Panc1 (cell line): ENCODE measurements at regions not wholly inside any gene's neighbourhood (a gene's known extent, or its start where the extent isn't known, plus 50 kb on each side); places are given as distances from the start of the nearest gene placed in this dataset.

Experiments used
- ATAC-seq: fragments of 200-7000 bp; cut with Tn5 transposase; 2 replicates; pipeline ENCODE4 v1.9.1; 2020; ENCODE audit warnings: mild to moderate bottlenecking, moderate library complexity
- BruUV-seq: library from RNA; stranded (reverse); fragments of 400-500 nt; replicated peaks from 2 replicates; lab custom pipeline; 2021; lab: Mats Ljungman, UMichigan
- CTCF ChIA-PET: fragments of 300-600 bp; sonication (Branson Sonifier 250); formaldehyde crosslinking; loops from one replicate; lab custom pipeline; 2022; ENCODE audit warnings: antibody characterized with exemption; lab: Charles Lee
- POLR2A ChIA-PET: fragments of 300-600 bp; sonication (Branson Sonifier 250); formaldehyde crosslinking; loops from one replicate; lab custom pipeline; 2022; ENCODE audit warnings: antibody characterized with exemption; lab: Charles Lee
- DNase-seq: peaks from one replicate; pipeline ENCODE4 v3.0.0-alpha.2; 2010; ENCODE audit warnings: low read depth, low spot score
- H3K27ac ChIP-seq: 2 replicates; pipeline ENCODE4 v1.5.1; 2011; ENCODE audit warnings: mild to moderate bottlenecking, low read length, inconsistent platforms
- H3K27me3 ChIP-seq: fragments of 200-500 bp; sonication (Bioruptor generic); 2 replicates; pipeline ENCODE4 v1.6.0; 2014; ENCODE audit warnings: low read length, inconsistent platforms; ENCODE audit not compliant: control insufficient read depth, insufficient read depth
- H3K36me3 ChIP-seq: fragments of 200-500 bp; sonication (Bioruptor generic); 2 replicates; pipeline ENCODE4 v1.5.1; 2014; ENCODE audit warnings: inconsistent platforms, mild to moderate bottlenecking, low read length, moderate library complexity; ENCODE audit not compliant: control insufficient read depth, insufficient read depth
- H3K4me1 ChIP-seq: 2 replicates; pipeline ENCODE4 v1.5.1; 2011; ENCODE audit warnings: inconsistent platforms, mild to moderate bottlenecking, low read length, moderate library complexity; ENCODE audit not compliant: control insufficient read depth, insufficient read depth
- H3K4me3 ChIP-seq, 2 experiments: 2 replicates each; pipeline ENCODE4 v1.5.1; 2011 to 2012; ENCODE audit warnings: low read depth in 2 of 2, low read length in 2 of 2, mild to moderate bottlenecking in 2 of 2, inconsistent platforms in 1 of 2, moderate library complexity in 1 of 2
- H3K9me3 ChIP-seq: fragments of 200-500 bp; sonication (Bioruptor generic); 2 replicates; pipeline ENCODE4 v1.5.1; 2014; ENCODE audit warnings: low read depth, mild to moderate bottlenecking, inconsistent platforms, low read length, moderate library complexity; ENCODE audit not compliant: control insufficient read depth, insufficient read depth
- CTCF ChIP-seq: fragments of 450-650 bp; IDR thresholded peaks from 2 replicates; pipeline ENCODE4 v1.5.1; 2017; ENCODE audit warnings: mild to moderate bottlenecking
- POLR2AphosphoS5 ChIP-seq: IDR thresholded peaks from 2 replicates; pipeline ENCODE4 v1.6.1; 2012; ENCODE audit warnings: mild to moderate bottlenecking, low read depth, low read length, moderate library complexity
- REST ChIP-seq, 2 experiments: IDR thresholded peaks; 2 replicates each; pipeline ENCODE4 v1.6.1; 2011 to 2012; ENCODE audit warnings: low read depth in 2 of 2, control low read depth in 1 of 2, low read length in 1 of 2, mild to moderate bottlenecking in 1 of 2, moderate library complexity in 1 of 2; ENCODE audit not compliant: insufficient read depth in 1 of 2
- SIN3A ChIP-seq: IDR thresholded peaks from 2 replicates; pipeline ENCODE4 v1.6.1; 2012; ENCODE audit warnings: low read depth, mild to moderate bottlenecking, low read length, moderate library complexity, borderline replicate concordance; ENCODE audit not compliant: insufficient read depth
- TCF7L2 ChIP-seq: IDR thresholded peaks from 2 replicates; pipeline ENCODE4 v1.6.1; 2011; ENCODE audit warnings: mild to moderate bottlenecking, low read depth, low read length, inconsistent platforms
- in situ Hi-C: cut with HindIII; loops from 2 replicates; pipeline ENCODE4 v1.10.0; 2016; ENCODE audit warnings: low sequenced_read_pairs, low pct_unique_long_range_greater_than_20kb
- intact Hi-C: fragments of 100-400 bp; cut with micrococcal nuclease; formaldehyde crosslinking; loops from one replicate; pipeline ENCODE4 v1.10.0; 2022; ENCODE audit not compliant: unreplicated experiment

- no TSS peak for BruUV-seq
- DNase-seq (no peak), ATAC-seq (no peak)
- CTCF ChIA-PET: no interaction called here
- Histone ChIP-seq H3K36me3 (no peaks in the 10 kb centered on the region), H3K4me3 (no peak overlapping the region), H3K9me3 (no peaks in the 10 kb centered on the region), H3K27ac (no peak overlapping the region), H3K27me3 (no peaks in the 10 kb centered on the region), H3K4me1 (no peaks in the 10 kb centered on the region; the same call in 1 of the 2 replicates)
- no peak for TF ChIP-seq REST (IDR thresholded peaks at IDR 0.05; ENCODE audit: insufficient read depth in 1 of 2, low read depth in 2 of 2, low read length in 1 of 2)
- no peak for TF ChIP-seq POLR2AphosphoS5
- TF ChIP-seq SIN3A: no peak
- no peak for TF ChIP-seq TCF7L2
- no peak for TF ChIP-seq CTCF
- in situ Hi-C loops: no loop called here
- POLR2A ChIA-PET: no interaction called here
- intact Hi-C loops: loop anchor here (10.0 kb wide), 1 partner anchor 359 kb away; the partner anchor contains the start of gene ARHGAP21
Measured at GRCh38 chr10:25083546-25084111, 67.2 kb downstream of the THNSL1 start.

GRCh38 chr10:25084447-25084846 is 68.0 kb downstream of the THNSL1 start:
- in situ Hi-C loops: no loop called here
- H3K4me1 ChIP-seq: no peaks in the 10 kb centered on the region; the same call in 1 of the 2 replicates
- CTCF ChIA-PET: no interaction called here

More at GRCh38 chr10:25084447-25084846, 68.0 kb downstream of the THNSL1 start:
- intact Hi-C loops: loop anchor here (10.0 kb wide), 1 partner anchor 360 kb away; the partner anchor contains the start of gene ARHGAP21
- DNase-seq (no peak), ATAC-seq (no peak)
- H3K36me3 ChIP-seq: no peaks in the 10 kb centered on the region
- no peak overlapping the region for H3K27ac ChIP-seq
- no peak overlapping the region for H3K4me3 ChIP-seq
- no peaks in the 10 kb centered on the region for H3K9me3 ChIP-seq
- no peaks in the 10 kb centered on the region for H3K27me3 ChIP-seq
- BruUV-seq: no TSS peak
- TF ChIP-seq REST (IDR thresholded peaks at IDR 0.05; ENCODE audit: insufficient read depth in 1 of 2, low read depth in 2 of 2, low read length in 1 of 2) (no peak), TCF7L2 (no peak), CTCF (no peak), SIN3A (no peak), POLR2AphosphoS5 (no peak)
- POLR2A ChIA-PET: no interaction called here
